Keratinocyte (primary cell): ENCODE measurements at regions not wholly inside any gene's neighbourhood (a gene's known extent, or its start where the extent isn't known, plus 50 kb on each side); places are given as distances from the start of the nearest gene placed in this dataset.

ENCODE experiments used
- DNase-seq: peaks from one replicate; pipeline ENCODE4 v3.0.0-alpha.2; 2011; ENCODE audit warnings: low read depth, missing footprints, low spot score
- FAIRE-seq: peaks from 2 replicates; lab custom pipeline; 2011; peaks lifted over from hg19 to GRCh38; lab: Jason Lieb, UNC
- H2AFZ ChIP-seq: 2 replicates; pipeline ENCODE4 v1.6.0; 2012; ENCODE audit warnings: low read length, control low read depth, inconsistent platforms; ENCODE audit not compliant: control insufficient read depth
- H3K27ac ChIP-seq: 2 replicates; pipeline ENCODE4 v1.5.1; 2011; ENCODE audit warnings: low read length; ENCODE audit not compliant: control insufficient read depth, insufficient read depth
- H3K27me3 ChIP-seq: 3 replicates; pipeline ENCODE4 v1.6.0; 2011; ENCODE audit warnings: low read length; ENCODE audit not compliant: control insufficient read depth, insufficient read depth; ENCODE audit errors: extremely low read depth
- H3K36me3 ChIP-seq, 2 experiments: 2 replicates in 1 of 2; 3 replicates in 1 of 2; pipeline ENCODE4 v1.5.1; 2011; ENCODE audit warnings: low read length in 2 of 2, mild to moderate bottlenecking in 1 of 2; ENCODE audit not compliant: control insufficient read depth in 2 of 2, insufficient read depth in 2 of 2; ENCODE audit errors: extremely low read depth in 1 of 2
- H3K4me1 ChIP-seq: 3 replicates; pipeline ENCODE4 v1.5.1; 2011; ENCODE audit warnings: low read length; ENCODE audit not compliant: control insufficient read depth, insufficient read depth; ENCODE audit errors: extremely low read depth
- H3K4me2 ChIP-seq: 3 replicates; pipeline ENCODE4 v1.6.0; 2011; ENCODE audit warnings: low read depth, low read length; ENCODE audit not compliant: control insufficient read depth, insufficient read depth; ENCODE audit errors: extremely low read depth
- H3K4me3 ChIP-seq, 3 experiments: fragments of 200-600 bp in 1 of 3; sonication (generic) in 1 of 3; 2 replicates in 2 of 3; 3 replicates in 1 of 3; pipeline ENCODE4 v1.5.1; 2011 to 2016; ENCODE audit warnings: low read length in 3 of 3, mild to moderate bottlenecking in 3 of 3, control low read depth in 2 of 3, inconsistent platforms in 1 of 3, low read depth in 1 of 3, mixed read lengths in 1 of 3, mixed run types in 1 of 3, moderate library complexity in 1 of 3; ENCODE audit not compliant: control insufficient read depth in 2 of 3, insufficient read depth in 2 of 3; ENCODE audit errors: extremely low read depth in 1 of 3
- H3K79me2 ChIP-seq: 2 replicates; pipeline ENCODE4 v1.6.0; 2012; ENCODE audit warnings: low read length; ENCODE audit not compliant: control insufficient read depth, insufficient read depth
- H3K9ac ChIP-seq: 3 replicates; pipeline ENCODE4 v1.6.0; 2011; ENCODE audit warnings: low read length; ENCODE audit not compliant: control insufficient read depth, insufficient read depth; ENCODE audit errors: extremely low read depth
- H3K9me1 ChIP-seq: 3 replicates; pipeline ENCODE4 v1.6.0; 2011; ENCODE audit warnings: low read length; ENCODE audit not compliant: control insufficient read depth, insufficient read depth; ENCODE audit errors: extremely low read depth
- H3K9me3 ChIP-seq: 2 replicates; pipeline ENCODE4 v1.5.1; 2012; ENCODE audit warnings: low read depth, low read length; ENCODE audit not compliant: control insufficient read depth
- H4K20me1 ChIP-seq: 3 replicates; pipeline ENCODE4 v1.6.0; 2011; ENCODE audit warnings: low read length; ENCODE audit not compliant: control insufficient read depth, insufficient read depth; ENCODE audit errors: extremely low read depth
- EZH2 ChIP-seq: IDR thresholded peaks from one replicate; pipeline ENCODE4 v1.6.1; 2012; ENCODE audit warnings: inconsistent platforms, mild to moderate bottlenecking, low read length, moderate library complexity
- dilution Hi-C: fragments of 300-500 bp; cut with MboI; formaldehyde crosslinking; loops from one replicate; pipeline ENCODE4 v1.7.0; 2020; ENCODE audit warnings: low sequenced_read_pairs; ENCODE audit not compliant: extremely low pct_ligation_motif_present
- TF ChIP-seq, protein P1 (sequence below), 3 experiments: IDR thresholded peaks in 1 of 3; conservative IDR thresholded peaks in 1 of 3; optimal IDR thresholded peaks in 1 of 3; 2 replicates in 2 of 3; 3 replicates in 1 of 3; pipeline versions ENCODE3 to v1.5.1; 2011; ENCODE audit warnings: low read length in 3 of 3, mild to moderate bottlenecking in 3 of 3, moderate library complexity in 2 of 3, control low read depth in 1 of 3, inconsistent platforms in 1 of 3; ENCODE audit not compliant: insufficient read depth in 2 of 3; ENCODE audit errors: extremely low read depth in 1 of 3

- FAIRE-seq (no peak), DNase-seq (no peak)
- Histone ChIP-seq H2AFZ (no peak overlapping the region), H3K36me3 (no peaks in the 10 kb centered on the region), H3K9me1 (no peaks in the 10 kb centered on the region), H3K27ac (no peak overlapping the region), H3K4me3 (no peak overlapping the region), H3K27me3 (no peaks in the 10 kb centered on the region), H3K9ac (no peak overlapping the region), H3K4me1 (peaks cover 25% of the 10 kb centered on the region), H4K20me1 (no peaks in the 10 kb centered on the region), H3K4me2 (no peak overlapping the region), H3K9me3 (no peaks in the 10 kb centered on the region), H3K79me2 (no peaks in the 10 kb centered on the region)
- no peak for TF ChIP-seq EZH2
- TF ChIP-seq, protein P1, sequence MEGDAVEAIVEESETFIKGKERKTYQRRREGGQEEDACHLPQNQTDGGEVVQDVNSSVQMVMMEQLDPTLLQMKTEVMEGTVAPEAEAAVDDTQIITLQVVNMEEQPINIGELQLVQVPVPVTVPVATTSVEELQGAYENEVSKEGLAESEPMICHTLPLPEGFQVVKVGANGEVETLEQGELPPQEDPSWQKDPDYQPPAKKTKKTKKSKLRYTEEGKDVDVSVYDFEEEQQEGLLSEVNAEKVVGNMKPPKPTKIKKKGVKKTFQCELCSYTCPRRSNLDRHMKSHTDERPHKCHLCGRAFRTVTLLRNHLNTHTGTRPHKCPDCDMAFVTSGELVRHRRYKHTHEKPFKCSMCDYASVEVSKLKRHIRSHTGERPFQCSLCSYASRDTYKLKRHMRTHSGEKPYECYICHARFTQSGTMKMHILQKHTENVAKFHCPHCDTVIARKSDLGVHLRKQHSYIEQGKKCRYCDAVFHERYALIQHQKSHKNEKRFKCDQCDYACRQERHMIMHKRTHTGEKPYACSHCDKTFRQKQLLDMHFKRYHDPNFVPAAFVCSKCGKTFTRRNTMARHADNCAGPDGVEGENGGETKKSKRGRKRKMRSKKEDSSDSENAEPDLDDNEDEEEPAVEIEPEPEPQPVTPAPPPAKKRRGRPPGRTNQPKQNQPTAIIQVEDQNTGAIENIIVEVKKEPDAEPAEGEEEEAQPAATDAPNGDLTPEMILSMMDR (optimal IDR thresholded peaks at IDR 0.05 in 1 of 3, IDR thresholded peaks at IDR 0.05 in 1 of 3, conservative IDR thresholded peaks at IDR 0.05 in 1 of 3; ENCODE audit: extremely low read depth in 1 of 3, insufficient read depth in 2 of 3, low read length in 3 of 3): no peak
- dilution Hi-C loops: no loop called here
Observed at GRCh38 chr16:72284042-72284789, 112.3 kb upstream of the PMFBP1 start.

DNA sequence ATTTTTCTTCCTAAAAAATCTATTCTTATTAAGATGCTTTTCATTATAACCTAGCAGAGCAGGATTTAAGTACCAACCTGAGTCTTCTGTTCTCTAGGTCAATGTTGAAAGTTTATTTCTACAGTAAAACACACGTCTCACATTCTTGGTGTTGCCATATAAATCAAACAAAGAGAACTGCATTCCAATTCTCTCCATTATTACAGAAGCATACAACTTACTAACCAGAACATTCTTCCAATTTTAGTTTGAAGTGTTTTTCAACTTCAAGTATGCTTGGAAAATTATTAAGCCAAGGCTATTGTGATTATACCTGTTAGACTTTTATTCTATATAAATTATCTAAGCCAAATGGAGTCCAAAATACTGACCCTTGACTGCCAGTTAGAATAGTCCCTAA is 110.4 kb upstream of the PMFBP1 start:
- Histone ChIP-seq H3K79me2 (no peaks in the 10 kb centered on the region), H4K20me1 (no peaks in the 10 kb centered on the region), H3K9me3 (no peaks in the 10 kb centered on the region), H3K4me3 (no peak overlapping the region), H3K36me3 (no peaks in the 10 kb centered on the region), H2AFZ (no peak overlapping the region), H3K9me1 (no peaks in the 10 kb centered on the region), H3K27me3 (no peaks in the 10 kb centered on the region), H3K27ac (no peak overlapping the region), H3K4me2 (no peak overlapping the region), H3K9ac (no peak overlapping the region), H3K4me1 (peaks cover 14% of the 10 kb centered on the region)
- no peak for DNase-seq
- dilution Hi-C loops: no loop called here
- no peak for FAIRE-seq
- no peak for TF ChIP-seq EZH2
- TF ChIP-seq, protein P1 (optimal IDR thresholded peaks at IDR 0.05 in 1 of 3, IDR thresholded peaks at IDR 0.05 in 1 of 3, conservative IDR thresholded peaks at IDR 0.05 in 1 of 3; ENCODE audit: extremely low read depth in 1 of 3, insufficient read depth in 2 of 3, low read length in 3 of 3): no peak
